CD4-positive, alpha-beta memory T cell (primary cell): ENCODE measurements at regions not wholly inside any gene's neighbourhood (a gene's known extent, or its start where the extent isn't known, plus 50 kb on each side); places are given as distances from the start of the nearest gene placed in this dataset.

Experiments
- CTCF ChIA-PET: fragments of 350-600 bp; sonication (Branson Sonifier 250); formaldehyde crosslinking; loops from one replicate; lab custom pipeline; 2021; ENCODE audit warnings: inconsistent platforms; ENCODE audit not compliant: partially characterized antibody; lab: Charles Lee
- POLR2A ChIA-PET: fragments of 350-600 bp; sonication (Branson Sonifier 250); formaldehyde crosslinking; loops from one replicate; lab custom pipeline; 2021; ENCODE audit not compliant: partially characterized antibody; lab: Charles Lee
- DNase-seq, 5 donors: peaks; one replicate each; pipeline versions ENCODE4 v3.0.0 to v3.0.0-alpha.2; 2020 to 2022; ENCODE audit warnings: mixed read lengths in 1 of 5
- H3K27ac ChIP-seq: one replicate; pipeline ENCODE4 v1.7.0; 2013; ENCODE audit warnings: low read depth, low read length
- H3K27me3 ChIP-seq: 2 replicates; pipeline ENCODE4 v1.7.0; 2013; ENCODE audit warnings: mild to moderate bottlenecking, low read length, moderate library complexity; ENCODE audit not compliant: insufficient read depth
- H3K36me3 ChIP-seq: 2 replicates; pipeline ENCODE4 v1.7.0; 2013; ENCODE audit warnings: mild to moderate bottlenecking, low read length, moderate library complexity; ENCODE audit not compliant: insufficient read depth
- H3K4me1 ChIP-seq: 2 replicates; pipeline ENCODE4 v1.7.0; 2013; ENCODE audit warnings: mild to moderate bottlenecking, low read length, moderate library complexity; ENCODE audit not compliant: insufficient read depth
- H3K4me3 ChIP-seq, 2 donors: one replicate each; pipeline ENCODE4 v1.7.0; 2013; ENCODE audit warnings: low read length in 2 of 2, mild to moderate bottlenecking in 1 of 2
- H3K9me3 ChIP-seq, 2 donors: one replicate each; pipeline ENCODE4 v1.7.0; 2013; ENCODE audit warnings: low read length in 2 of 2, control low read depth in 1 of 2; ENCODE audit not compliant: control insufficient read depth in 1 of 2
- H3K27ac Mint-ChIP-seq, 7 donors: one replicate each; pipeline ENCODE4 v1.8.0; 2020 to 2021; ENCODE audit warnings: mixed read lengths in 7 of 7, mild to moderate bottlenecking in 6 of 7, inconsistent platforms in 3 of 7, moderate library complexity in 3 of 7
- H3K27me3 Mint-ChIP-seq, 2 donors: one replicate each; pipeline ENCODE4 v1.8.0; 2020 to 2021; ENCODE audit warnings: mixed read lengths in 2 of 2
- H3K36me3 Mint-ChIP-seq, 2 donors: one replicate each; pipeline ENCODE4 v1.8.0; 2020 to 2021; ENCODE audit warnings: mixed read lengths in 2 of 2, inconsistent platforms in 1 of 2, mild to moderate bottlenecking in 1 of 2
- H3K4me1 Mint-ChIP-seq, 4 donors: one replicate each; pipeline ENCODE4 v1.8.0; 2020 to 2021; ENCODE audit warnings: mixed read lengths in 4 of 4, mild to moderate bottlenecking in 1 of 4
- H3K4me3 Mint-ChIP-seq, 8 donors: one replicate each; pipeline ENCODE4 v1.8.0; 2020 to 2021; ENCODE audit warnings: mixed read lengths in 8 of 8, mild to moderate bottlenecking in 7 of 8, moderate library complexity in 6 of 8, inconsistent platforms in 3 of 8
- H3K9me3 Mint-ChIP-seq, 8 donors: one replicate each; pipeline ENCODE4 v1.8.0; 2020 to 2021; ENCODE audit warnings: mixed read lengths in 8 of 8, mild to moderate bottlenecking in 5 of 8, inconsistent platforms in 3 of 8, moderate library complexity in 1 of 8
- intact Hi-C: fragments of 100-400 bp; cut with micrococcal nuclease; formaldehyde crosslinking; loops from one replicate; pipeline ENCODE4 v1.15.1; 2023

DNA sequence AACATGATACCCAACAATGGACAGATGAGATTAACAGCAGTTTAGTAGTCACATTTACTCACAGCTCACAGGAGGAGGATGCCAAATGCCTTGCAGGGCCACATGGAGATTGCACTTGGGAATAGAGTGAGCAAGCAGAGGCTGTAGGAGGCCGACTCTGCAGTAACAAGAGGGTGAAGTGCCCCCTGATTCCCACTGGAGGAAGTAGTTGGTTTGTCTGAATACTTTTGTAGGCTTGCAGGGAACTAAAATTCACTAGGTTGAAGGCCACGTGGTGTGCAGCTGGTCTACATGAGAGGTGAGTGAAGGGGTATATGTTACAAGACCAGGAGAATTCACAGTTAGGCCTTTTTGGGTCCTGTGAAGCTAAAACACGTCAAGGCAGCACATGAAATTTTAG lies 419.3 kb upstream of the TNP1 start:
- H3K36me3 ChIP-seq, result no peaks in the 10 kb centered on the region
- CTCF ChIA-PET, result no interaction called here
- POLR2A ChIA-PET, result no interaction called here
- Mint-ChIP-seq H3K36me3 (no peaks in the 10 kb centered on the region), H3K9me3 (no peaks in the 10 kb centered on the region), H3K27ac (no peak overlapping the region), H3K4me1 (no peaks in the 10 kb centered on the region), H3K4me3 (no peak overlapping the region), H3K27me3 (no peaks in the 10 kb centered on the region)
- no peak for DNase-seq
- H3K27me3 ChIP-seq, result no peaks in the 10 kb centered on the region
- H3K9me3 ChIP-seq, result no peaks in the 10 kb centered on the region
- no peak overlapping the region for H3K27ac ChIP-seq
- intact Hi-C loops, result no loop called here
- H3K4me3 ChIP-seq, result no peak overlapping the region
- H3K4me1 ChIP-seq, result no peaks in the 10 kb centered on the region

DNA sequence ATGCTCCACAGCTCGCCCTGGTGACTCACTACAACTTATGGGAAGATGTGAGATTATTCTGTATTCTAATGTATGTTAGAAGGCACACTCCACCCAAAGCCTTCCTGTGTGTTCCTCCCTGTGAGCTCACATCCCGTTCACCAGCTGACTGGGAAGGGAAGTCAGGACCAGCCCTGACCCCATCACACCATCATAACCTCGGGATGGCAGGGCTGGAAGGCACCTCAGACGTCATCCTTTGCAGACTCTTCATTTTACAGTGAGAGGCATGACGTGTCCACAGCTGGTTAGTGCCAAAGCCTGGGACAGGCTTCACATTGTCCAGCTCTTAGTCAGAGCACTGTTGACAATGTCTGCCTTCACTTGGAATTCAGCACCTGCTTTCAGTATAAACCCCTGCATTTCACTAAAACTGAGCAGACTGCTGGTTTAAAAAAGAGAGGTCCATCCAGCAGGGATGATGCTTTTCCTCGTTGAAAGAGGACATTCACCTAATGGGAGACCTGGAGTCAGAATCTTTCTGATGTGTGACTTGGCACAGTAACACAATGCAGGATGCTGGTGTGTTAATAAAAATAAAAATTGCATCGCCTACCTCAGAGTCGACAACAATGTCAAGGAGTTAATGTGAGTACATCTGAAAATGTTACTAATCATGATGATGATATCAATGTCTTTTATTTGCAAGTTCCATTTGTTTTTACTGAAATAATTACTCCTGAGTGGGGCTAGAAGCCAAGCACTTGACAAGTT lies 418.0 kb upstream of the TNP1 start:
- peaks cover 2% of the 10 kb centered on the region in 2 donors for H3K27me3 Mint-ChIP-seq
- no peak overlapping the region for H3K4me3 Mint-ChIP-seq
- Histone ChIP-seq H3K9me3 (no peaks in the 10 kb centered on the region), H3K36me3 (no peaks in the 10 kb centered on the region), H3K4me3 (no peak overlapping the region), H3K27me3 (no peaks in the 10 kb centered on the region), H3K4me1 (no peaks in the 10 kb centered on the region), H3K27ac (no peak overlapping the region)
- no peaks in the 10 kb centered on the region for H3K9me3 Mint-ChIP-seq
- CTCF ChIA-PET, result no interaction called here
- no peak for DNase-seq
- H3K36me3 Mint-ChIP-seq, result no peaks in the 10 kb centered on the region
- POLR2A ChIA-PET, result no interaction called here
- no peaks in the 10 kb centered on the region for H3K4me1 Mint-ChIP-seq
- intact Hi-C loops, result no loop called here
- no peak overlapping the region for H3K27ac Mint-ChIP-seq

DNA sequence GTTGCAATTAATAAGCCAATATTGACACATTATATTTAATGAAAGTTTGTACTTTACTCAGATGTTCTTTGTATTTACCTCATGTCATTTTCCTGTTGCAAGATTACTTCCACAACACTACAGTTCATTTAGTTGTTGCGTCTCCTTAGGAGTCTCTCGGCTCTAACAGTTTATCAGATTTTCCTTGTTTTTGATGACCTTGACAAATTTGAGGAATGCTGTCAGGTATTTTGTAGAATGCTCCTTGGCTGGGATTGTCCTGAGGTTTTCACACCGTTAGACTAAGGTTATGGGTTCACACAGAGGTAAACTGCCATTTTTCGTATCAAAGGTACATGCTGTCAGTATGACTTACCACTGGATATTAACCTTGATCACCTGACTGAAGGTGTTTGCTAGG lies 416.6 kb upstream of the TNP1 start:
- ChIA-PET CTCF (interaction anchor here (1.0 kb wide), 1 partner anchor 8 kb away, joined by 3 read pairs; no protein-coding TSS in a partner anchor), POLR2A (no interaction called here)
- H3K4me3 ChIP-seq, result no peak overlapping the region
- H3K27me3 ChIP-seq, result no peaks in the 10 kb centered on the region
- H3K4me1 ChIP-seq, result no peaks in the 10 kb centered on the region
- H3K4me1 Mint-ChIP-seq, result no peaks in the 10 kb centered on the region
- intact Hi-C loops, result no loop called here
- H3K36me3 Mint-ChIP-seq, result no peaks in the 10 kb centered on the region
- no peaks in the 10 kb centered on the region for H3K36me3 ChIP-seq
- H3K9me3 Mint-ChIP-seq, result no peaks in the 10 kb centered on the region
- no peak for DNase-seq
- H3K4me3 Mint-ChIP-seq, result no peak overlapping the region
- H3K27ac ChIP-seq, result no peak overlapping the region
- H3K27me3 Mint-ChIP-seq, result peaks cover 3 to 4% of the 10 kb centered on the region in 2 donors
- H3K9me3 ChIP-seq, result no peaks in the 10 kb centered on the region
- no peak overlapping the region for H3K27ac Mint-ChIP-seq

DNA sequence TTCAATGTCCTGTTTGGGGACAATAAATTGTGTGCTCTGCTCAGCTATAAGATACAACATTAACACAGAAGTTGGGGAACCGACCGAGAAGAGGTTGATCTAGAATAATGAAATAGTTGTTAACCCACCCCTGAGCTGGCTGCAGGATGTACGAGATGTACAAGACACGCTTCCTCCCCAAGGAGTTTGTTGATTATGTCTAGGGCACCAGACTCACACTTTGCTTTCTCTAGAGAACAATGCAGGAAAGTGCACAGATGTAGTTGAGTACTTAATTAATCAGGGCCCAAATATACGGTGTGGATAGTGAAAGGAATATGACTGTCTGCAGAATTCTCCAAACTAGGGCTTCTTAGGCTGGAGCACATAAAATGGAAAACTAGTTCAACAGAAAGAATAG lies 415.2 kb upstream of the TNP1 start:
- POLR2A ChIA-PET, result no interaction called here
- peaks cover 3 to 4% of the 10 kb centered on the region in 2 donors for H3K27me3 Mint-ChIP-seq
- Histone ChIP-seq H3K36me3 (no peaks in the 10 kb centered on the region), H3K27ac (no peak overlapping the region), H3K4me1 (no peaks in the 10 kb centered on the region), H3K27me3 (no peaks in the 10 kb centered on the region), H3K9me3 (no peaks in the 10 kb centered on the region), H3K4me3 (no peak overlapping the region)
- DNase-seq, result no peak
- H3K4me1 Mint-ChIP-seq, result no peaks in the 10 kb centered on the region
- H3K36me3 Mint-ChIP-seq, result no peaks in the 10 kb centered on the region
- intact Hi-C loops, result no loop called here
- H3K9me3 Mint-ChIP-seq, result no peaks in the 10 kb centered on the region
- CTCF ChIA-PET, result no interaction called here
- no peak overlapping the region for H3K27ac Mint-ChIP-seq
- no peak overlapping the region for H3K4me3 Mint-ChIP-seq

GRCh38 chr2:217274578-217274977 lies 414.7 kb upstream of the TNP1 start:
- no peaks in the 10 kb centered on the region for H3K27me3 ChIP-seq
- Mint-ChIP-seq H3K4me3 (no peak overlapping the region), H3K4me1 (no peaks in the 10 kb centered on the region), H3K9me3 (peaks cover 0 to 1% (median 0%) of the 10 kb centered on the region in 8 donors), H3K27me3 (peaks cover 3 to 4% of the 10 kb centered on the region in 2 donors), H3K27ac (no peak overlapping the region), H3K36me3 (no peaks in the 10 kb centered on the region)
- H3K36me3 ChIP-seq, result no peaks in the 10 kb centered on the region
- H3K4me3 ChIP-seq, result no peak overlapping the region
- no peak for DNase-seq
- ChIA-PET CTCF (no interaction called here), POLR2A (no interaction called here)
- no peaks in the 10 kb centered on the region for H3K4me1 ChIP-seq
- no peak overlapping the region for H3K27ac ChIP-seq
- no peaks in the 10 kb centered on the region for H3K9me3 ChIP-seq
- intact Hi-C loops, result no loop called here

- ChIA-PET POLR2A (no interaction called here), CTCF (no interaction called here)
- H3K27me3 Mint-ChIP-seq, result peaks cover 3 to 4% of the 10 kb centered on the region in 2 donors
- H3K4me3 Mint-ChIP-seq, result no peak overlapping the region
- Histone ChIP-seq H3K27me3 (no peaks in the 10 kb centered on the region), H3K4me3 (no peak overlapping the region), H3K27ac (no peak overlapping the region), H3K36me3 (no peaks in the 10 kb centered on the region), H3K9me3 (no peaks in the 10 kb centered on the region), H3K4me1 (no peaks in the 10 kb centered on the region)
- no peak for DNase-seq
- no peak overlapping the region for H3K27ac Mint-ChIP-seq
- no peaks in the 10 kb centered on the region for H3K4me1 Mint-ChIP-seq
- H3K36me3 Mint-ChIP-seq, result no peaks in the 10 kb centered on the region
- H3K9me3 Mint-ChIP-seq, result peaks cover 0 to 3% (median 0%) of the 10 kb centered on the region in 8 donors
- intact Hi-C loops, result no loop called here
Observed at GRCh38 chr2:217273851-217274250, 414.0 kb upstream of the TNP1 start.

DNA sequence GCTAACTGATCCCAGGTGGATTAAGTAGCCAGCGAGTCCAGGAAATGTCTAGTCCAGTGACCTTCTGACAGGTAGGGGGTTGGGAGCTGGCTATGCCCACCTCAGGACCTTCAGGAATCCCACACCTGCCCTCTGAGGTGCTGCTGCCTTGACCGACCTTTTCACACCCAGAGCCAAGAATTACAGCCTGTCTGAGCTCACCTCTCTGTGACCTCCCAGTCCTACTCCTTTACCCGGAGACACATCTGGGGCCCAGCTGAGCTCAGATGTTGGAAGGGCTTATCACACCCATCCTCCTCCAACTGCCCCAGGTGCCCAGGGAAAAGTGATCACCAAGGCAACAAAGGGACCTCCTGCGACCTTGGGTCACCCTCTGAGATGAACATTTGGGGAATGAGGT lies 413.3 kb upstream of the TNP1 start:
- Mint-ChIP-seq H3K4me3 (no peak overlapping the region), H3K9me3 (peaks cover 0 to 3% (median 0%) of the 10 kb centered on the region in 8 donors), H3K27me3 (peaks cover 4 to 5% of the 10 kb centered on the region in 2 donors), H3K27ac (no peak overlapping the region), H3K4me1 (no peaks in the 10 kb centered on the region), H3K36me3 (no peaks in the 10 kb centered on the region)
- Histone ChIP-seq H3K27me3 (no peaks in the 10 kb centered on the region), H3K27ac (no peak overlapping the region), H3K9me3 (no peaks in the 10 kb centered on the region), H3K4me1 (no peaks in the 10 kb centered on the region), H3K36me3 (no peaks in the 10 kb centered on the region), H3K4me3 (no peak overlapping the region)
- no peak for DNase-seq
- CTCF ChIA-PET, result no interaction called here
- POLR2A ChIA-PET, result no interaction called here
- intact Hi-C loops, result no loop called here
